HepG2 (cell line): ENCODE measurements at regions not wholly inside any gene's neighbourhood (a gene's known extent, or its start where the extent isn't known, plus 50 kb on each side); places are given as distances from the start of the nearest gene placed in this dataset.

Experiments
- EP300 ChIP-seq, 3 experiments: sonication (generic) in 1 of 3; formaldehyde crosslinking in 1 of 3; IDR thresholded peaks; 2 replicates each; pipeline versions ENCODE4 v1.5.1 to v1.6.1; 2011 to 2020; ENCODE audit warnings: low read depth in 2 of 3, low read length in 2 of 3, borderline replicate concordance in 1 of 3, improper control_type of control experiment in 1 of 3, mild to moderate bottlenecking in 1 of 3, missing genetic modification reagents in 1 of 3, moderate library complexity in 1 of 3
- FOXK2 ChIP-seq: fragments of 450-650 bp; IDR thresholded peaks from 2 replicates; pipeline ENCODE4 v1.6.1; 2016
- HOXA7 ChIP-seq: sonication (generic); formaldehyde crosslinking; IDR thresholded peaks from 2 replicates; pipeline ENCODE4 v1.8.1; 2022; ENCODE audit warnings: mild to moderate bottlenecking, missing genetic modification reagents, moderate library complexity
- MAFK ChIP-seq, 2 experiments: IDR thresholded peaks in 1 of 2; conservative IDR thresholded peaks in 1 of 2; 2 replicates each; pipeline ENCODE4 v1.6.1; 2011; ENCODE audit warnings: improper control_type of control experiment in 2 of 2, low read length in 2 of 2
- MAZ ChIP-seq, 2 experiments: sonication (generic) in 1 of 2; formaldehyde crosslinking in 1 of 2; IDR thresholded peaks; 2 replicates each; pipeline versions ENCODE4 v1.5.0 to v1.6.1; 2012 to 2020; ENCODE audit warnings: low read depth in 2 of 2, mild to moderate bottlenecking in 2 of 2, borderline replicate concordance in 1 of 2, improper control_type of control experiment in 1 of 2, low read length in 1 of 2, missing genetic modification reagents in 1 of 2, moderate library complexity in 1 of 2
- ZMYM3 ChIP-seq: sonication (generic); formaldehyde crosslinking; IDR thresholded peaks from 2 replicates; pipeline ENCODE4 v1.5.1; 2020; ENCODE audit warnings: mild to moderate bottlenecking, missing genetic modification reagents
- ZNF792 ChIP-seq: IDR thresholded peaks from 2 replicates; pipeline ENCODE4 v1.6.1; 2016
- TF ChIP-seq, protein P1 (sequence below): sonication (generic); formaldehyde crosslinking; IDR thresholded peaks from 2 replicates; pipeline ENCODE4 v1.5.1; 2020; ENCODE audit warnings: mild to moderate bottlenecking, missing genetic modification reagents, borderline replicate concordance
- TF ChIP-seq, protein P2 (sequence below): IDR thresholded peaks from 2 replicates; pipeline ENCODE4 v1.6.1; 2016
- TF ChIP-seq, protein P3 (sequence below): sonication (generic); formaldehyde crosslinking; conservative IDR thresholded peaks from 2 replicates; pipeline ENCODE4 v1.8.0; 2022; ENCODE audit warnings: mild to moderate bottlenecking, moderate library complexity, missing genetic modification reagents

DNA sequence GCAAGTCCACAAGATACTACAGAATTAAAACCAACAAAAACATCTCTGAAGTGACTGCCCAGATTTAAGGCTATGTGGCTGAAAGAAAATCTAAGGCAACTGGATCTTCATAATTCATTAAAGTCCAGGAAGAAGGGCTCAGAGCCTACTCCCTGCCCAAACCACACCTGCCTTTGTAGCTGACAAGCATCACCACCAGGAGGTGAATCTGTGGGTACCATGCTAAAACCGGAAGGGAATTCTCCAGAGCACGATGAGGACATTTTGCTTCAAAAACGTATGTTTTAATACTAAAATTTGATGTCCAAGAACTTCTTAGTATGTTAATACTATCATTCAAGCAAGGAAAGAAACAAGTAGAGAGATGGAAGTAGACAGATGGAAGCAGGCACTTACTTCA is 495.9 kb upstream of the NECTIN3 start:
- TF ChIP-seq, protein P1, sequence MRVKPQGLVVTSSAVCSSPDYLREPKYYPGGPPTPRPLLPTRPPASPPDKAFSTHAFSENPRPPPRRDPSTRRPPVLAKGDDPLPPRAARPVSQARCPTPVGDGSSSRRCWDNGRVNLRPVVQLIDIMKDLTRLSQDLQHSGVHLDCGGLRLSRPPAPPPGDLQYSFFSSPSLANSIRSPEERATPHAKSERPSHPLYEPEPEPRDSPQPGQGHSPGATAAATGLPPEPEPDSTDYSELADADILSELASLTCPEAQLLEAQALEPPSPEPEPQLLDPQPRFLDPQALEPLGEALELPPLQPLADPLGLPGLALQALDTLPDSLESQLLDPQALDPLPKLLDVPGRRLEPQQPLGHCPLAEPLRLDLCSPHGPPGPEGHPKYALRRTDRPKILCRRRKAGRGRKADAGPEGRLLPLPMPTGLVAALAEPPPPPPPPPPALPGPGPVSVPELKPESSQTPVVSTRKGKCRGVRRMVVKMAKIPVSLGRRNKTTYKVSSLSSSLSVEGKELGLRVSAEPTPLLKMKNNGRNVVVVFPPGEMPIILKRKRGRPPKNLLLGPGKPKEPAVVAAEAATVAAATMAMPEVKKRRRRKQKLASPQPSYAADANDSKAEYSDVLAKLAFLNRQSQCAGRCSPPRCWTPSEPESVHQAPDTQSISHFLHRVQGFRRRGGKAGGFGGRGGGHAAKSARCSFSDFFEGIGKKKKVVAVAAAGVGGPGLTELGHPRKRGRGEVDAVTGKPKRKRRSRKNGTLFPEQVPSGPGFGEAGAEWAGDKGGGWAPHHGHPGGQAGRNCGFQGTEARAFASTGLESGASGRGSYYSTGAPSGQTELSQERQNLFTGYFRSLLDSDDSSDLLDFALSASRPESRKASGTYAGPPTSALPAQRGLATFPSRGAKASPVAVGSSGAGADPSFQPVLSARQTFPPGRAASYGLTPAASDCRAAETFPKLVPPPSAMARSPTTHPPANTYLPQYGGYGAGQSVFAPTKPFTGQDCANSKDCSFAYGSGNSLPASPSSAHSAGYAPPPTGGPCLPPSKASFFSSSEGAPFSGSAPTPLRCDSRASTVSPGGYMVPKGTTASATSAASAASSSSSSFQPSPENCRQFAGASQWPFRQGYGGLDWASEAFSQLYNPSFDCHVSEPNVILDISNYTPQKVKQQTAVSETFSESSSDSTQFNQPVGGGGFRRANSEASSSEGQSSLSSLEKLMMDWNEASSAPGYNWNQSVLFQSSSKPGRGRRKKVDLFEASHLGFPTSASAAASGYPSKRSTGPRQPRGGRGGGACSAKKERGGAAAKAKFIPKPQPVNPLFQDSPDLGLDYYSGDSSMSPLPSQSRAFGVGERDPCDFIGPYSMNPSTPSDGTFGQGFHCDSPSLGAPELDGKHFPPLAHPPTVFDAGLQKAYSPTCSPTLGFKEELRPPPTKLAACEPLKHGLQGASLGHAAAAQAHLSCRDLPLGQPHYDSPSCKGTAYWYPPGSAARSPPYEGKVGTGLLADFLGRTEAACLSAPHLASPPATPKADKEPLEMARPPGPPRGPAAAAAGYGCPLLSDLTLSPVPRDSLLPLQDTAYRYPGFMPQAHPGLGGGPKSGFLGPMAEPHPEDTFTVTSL (CRISPR knock-in tag): no peak
- TF ChIP-seq ZNF792 (CRISPR knock-in tag) (no peak), FOXK2 (no peak), MAZ (IDR thresholded peaks at IDR 0.05; ENCODE audit: borderline replicate concordance, low read depth, low read length) (no peak), MAZ (CRISPR knock-in tag; IDR thresholded peaks at IDR 0.05; ENCODE audit: low read depth) (no peak), EP300 (IDR thresholded peaks at IDR 0.05; ENCODE audit: low read depth in 2 of 2, low read length in 2 of 2) (no peak), EP300 (CRISPR knock-in tag; IDR thresholded peaks at IDR 0.05; ENCODE audit: borderline replicate concordance) (no peak), MAFK (conservative IDR thresholded peaks at IDR 0.05 in 1 of 2, IDR thresholded peaks at IDR 0.05 in 1 of 2; ENCODE audit: low read length in 2 of 2) (no peak), ZMYM3 (CRISPR knock-in tag) (no peak), HOXA7 (CRISPR knock-in tag) (no peak)
- TF ChIP-seq, protein P2, sequence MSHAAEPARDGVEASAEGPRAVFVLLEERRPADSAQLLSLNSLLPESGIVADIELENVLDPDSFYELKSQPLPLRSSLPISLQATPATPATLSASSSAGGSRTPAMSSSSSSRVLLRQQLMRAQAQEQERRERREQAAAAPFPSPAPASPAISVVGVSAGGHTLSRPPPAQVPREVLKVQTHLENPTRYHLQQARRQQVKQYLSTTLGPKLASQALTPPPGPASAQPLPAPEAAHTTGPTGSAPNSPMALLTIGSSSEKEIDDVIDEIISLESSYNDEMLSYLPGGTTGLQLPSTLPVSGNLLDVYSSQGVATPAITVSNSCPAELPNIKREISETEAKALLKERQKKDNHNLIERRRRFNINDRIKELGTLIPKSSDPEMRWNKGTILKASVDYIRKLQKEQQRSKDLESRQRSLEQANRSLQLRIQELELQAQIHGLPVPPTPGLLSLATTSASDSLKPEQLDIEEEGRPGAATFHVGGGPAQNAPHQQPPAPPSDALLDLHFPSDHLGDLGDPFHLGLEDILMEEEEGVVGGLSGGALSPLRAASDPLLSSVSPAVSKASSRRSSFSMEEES (CRISPR knock-in tag): no peak
- TF ChIP-seq, protein P3, sequence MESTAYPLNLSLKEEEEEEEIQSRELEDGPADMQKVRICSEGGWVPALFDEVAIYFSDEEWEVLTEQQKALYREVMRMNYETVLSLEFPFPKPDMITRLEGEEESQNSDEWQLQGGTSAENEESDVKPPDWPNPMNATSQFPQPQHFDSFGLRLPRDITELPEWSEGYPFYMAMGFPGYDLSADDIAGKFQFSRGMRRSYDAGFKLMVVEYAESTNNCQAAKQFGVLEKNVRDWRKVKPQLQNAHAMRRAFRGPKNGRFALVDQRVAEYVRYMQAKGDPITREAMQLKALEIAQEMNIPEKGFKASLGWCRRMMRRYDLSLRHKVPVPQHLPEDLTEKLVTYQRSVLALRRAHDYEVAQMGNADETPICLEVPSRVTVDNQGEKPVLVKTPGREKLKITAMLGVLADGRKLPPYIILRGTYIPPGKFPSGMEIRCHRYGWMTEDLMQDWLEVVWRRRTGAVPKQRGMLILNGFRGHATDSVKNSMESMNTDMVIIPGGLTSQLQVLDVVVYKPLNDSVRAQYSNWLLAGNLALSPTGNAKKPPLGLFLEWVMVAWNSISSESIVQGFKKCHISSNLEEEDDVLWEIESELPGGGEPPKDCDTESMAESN (CRISPR knock-in tag): no peak
